ENCODE measurements at regions not wholly inside any gene's neighbourhood (a gene's known extent, or its start where the extent isn't known, plus 50 kb on each side); places are given as distances from the start of the nearest gene placed in this dataset.

DNA sequence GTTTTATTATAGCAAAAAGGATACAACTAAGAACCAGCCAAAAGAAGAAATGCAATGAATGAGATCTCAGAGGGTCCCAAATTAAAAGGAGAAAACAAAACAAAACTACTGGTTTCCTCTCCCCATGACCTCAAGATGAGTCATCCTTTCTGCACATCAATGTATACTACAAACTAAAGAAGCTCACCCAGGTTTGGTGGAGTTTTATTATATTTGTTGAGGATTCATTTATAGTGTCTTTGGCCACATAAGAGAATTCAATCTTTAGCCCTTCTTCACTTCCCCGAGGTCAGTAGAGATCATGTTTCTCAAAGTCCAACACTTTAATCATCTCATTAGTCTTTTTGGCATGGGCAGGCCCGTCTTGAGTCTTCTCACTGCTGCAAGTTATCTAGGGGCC lies 210.6 kb downstream of the SLC6A15 start:
- TF ChIP-seq POLR2AphosphoS5 (IDR thresholded peaks at IDR 0.05; ENCODE audit: low read depth, low read length): no peak
- TF ChIP-seq, protein P1, sequence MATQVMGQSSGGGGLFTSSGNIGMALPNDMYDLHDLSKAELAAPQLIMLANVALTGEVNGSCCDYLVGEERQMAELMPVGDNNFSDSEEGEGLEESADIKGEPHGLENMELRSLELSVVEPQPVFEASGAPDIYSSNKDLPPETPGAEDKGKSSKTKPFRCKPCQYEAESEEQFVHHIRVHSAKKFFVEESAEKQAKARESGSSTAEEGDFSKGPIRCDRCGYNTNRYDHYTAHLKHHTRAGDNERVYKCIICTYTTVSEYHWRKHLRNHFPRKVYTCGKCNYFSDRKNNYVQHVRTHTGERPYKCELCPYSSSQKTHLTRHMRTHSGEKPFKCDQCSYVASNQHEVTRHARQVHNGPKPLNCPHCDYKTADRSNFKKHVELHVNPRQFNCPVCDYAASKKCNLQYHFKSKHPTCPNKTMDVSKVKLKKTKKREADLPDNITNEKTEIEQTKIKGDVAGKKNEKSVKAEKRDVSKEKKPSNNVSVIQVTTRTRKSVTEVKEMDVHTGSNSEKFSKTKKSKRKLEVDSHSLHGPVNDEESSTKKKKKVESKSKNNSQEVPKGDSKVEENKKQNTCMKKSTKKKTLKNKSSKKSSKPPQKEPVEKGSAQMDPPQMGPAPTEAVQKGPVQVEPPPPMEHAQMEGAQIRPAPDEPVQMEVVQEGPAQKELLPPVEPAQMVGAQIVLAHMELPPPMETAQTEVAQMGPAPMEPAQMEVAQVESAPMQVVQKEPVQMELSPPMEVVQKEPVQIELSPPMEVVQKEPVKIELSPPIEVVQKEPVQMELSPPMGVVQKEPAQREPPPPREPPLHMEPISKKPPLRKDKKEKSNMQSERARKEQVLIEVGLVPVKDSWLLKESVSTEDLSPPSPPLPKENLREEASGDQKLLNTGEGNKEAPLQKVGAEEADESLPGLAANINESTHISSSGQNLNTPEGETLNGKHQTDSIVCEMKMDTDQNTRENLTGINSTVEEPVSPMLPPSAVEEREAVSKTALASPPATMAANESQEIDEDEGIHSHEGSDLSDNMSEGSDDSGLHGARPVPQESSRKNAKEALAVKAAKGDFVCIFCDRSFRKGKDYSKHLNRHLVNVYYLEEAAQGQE (IDR thresholded peaks at IDR 0.05; ENCODE audit: insufficient read depth in 1 of 2, low read depth in 2 of 2, low read length in 2 of 2): no peak
- TF ChIP-seq TAF1 (IDR thresholded peaks at IDR 0.05; ENCODE audit: borderline replicate concordance, insufficient read depth, low read length): no peak
- no peak for TF ChIP-seq FOXP2 (optimal IDR thresholded peaks at IDR 0.05; ENCODE audit: borderline replicate concordance, extremely low read depth, extremely low read length, insufficient read depth)
- TF ChIP-seq SIN3A (IDR thresholded peaks at IDR 0.05; ENCODE audit: borderline replicate concordance, insufficient read depth, low read length): no peak

Data from PFSK-1 (cell line).